DMS114 treated with DMSO at 0.1 percent for 48 hours (cell line): ENCODE measurements at regions not wholly inside any gene's neighbourhood (a gene's known extent, or its start where the extent isn't known, plus 50 kb on each side); places are given as distances from the start of the nearest gene placed in this dataset.
"Not testable (repeated sequence)": the region's sequence is repeated elsewhere in the genome, so short reads cannot be mapped to it uniquely, and the experiment has no call there.

Experiments
- DNase-seq: peaks from one replicate; lab custom pipeline; 2025; ENCODE audit not compliant: unreplicated experiment; lab: John Stamatoyannopoulos, UW

- DNase-seq = no peak
Measured at GRCh38 chr17:14744761-14745473, 444.0 kb downstream of the HS3ST3B1 start.

GRCh38 chr17:14741491-14741890, 440.6 kb downstream of the HS3ST3B1 start:
- DNase-seq = no peak

GRCh38 chr17:14739656-14740431, 439.0 kb downstream of the HS3ST3B1 start:
- DNase-seq = no peak

DNA sequence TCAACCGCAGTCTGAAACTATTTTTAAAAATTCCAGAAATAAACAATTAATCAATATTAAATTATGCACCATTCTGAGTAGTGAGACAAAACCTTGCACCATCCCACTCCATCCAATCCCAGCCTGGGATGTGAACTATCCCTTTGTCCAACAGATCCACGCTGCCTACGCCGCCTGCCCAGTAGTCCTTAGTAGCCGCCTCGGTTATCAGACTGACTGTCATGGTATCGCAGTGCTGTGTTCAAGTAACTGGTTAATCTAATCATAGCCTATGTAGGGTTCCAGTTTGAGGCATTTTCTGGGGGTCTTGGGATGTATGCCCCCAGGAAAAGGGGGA, 437.7 kb downstream of the HS3ST3B1 start:
- DNase-seq = no peak

GRCh38 chr17:14737984-14738651, 437.2 kb downstream of the HS3ST3B1 start:
- no peak for DNase-seq

GRCh38 chr17:14736631-14737030, 435.8 kb downstream of the HS3ST3B1 start:
- no peak for DNase-seq

- no peak for DNase-seq
Measured at GRCh38 chr17:14733376-14733775, 432.5 kb downstream of the HS3ST3B1 start.

DNA sequence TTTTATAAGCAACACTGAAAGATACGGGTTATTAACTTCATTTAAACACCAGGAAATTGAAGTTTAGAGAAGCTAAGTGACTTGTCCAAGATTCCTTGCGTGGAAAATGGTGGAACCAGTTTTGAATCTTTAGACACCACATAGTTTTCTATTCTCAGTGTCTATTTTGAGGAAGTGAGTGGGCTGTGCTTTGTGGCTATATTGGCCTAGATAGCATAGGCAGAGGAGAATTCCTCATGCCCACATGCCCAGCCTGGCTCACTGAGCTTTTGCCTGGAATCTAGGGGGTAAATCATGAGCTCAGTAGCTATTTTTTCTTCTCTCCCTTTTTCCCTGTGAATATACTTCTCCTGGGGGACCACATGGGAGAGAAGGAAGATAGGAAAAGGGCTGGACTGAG, 431.3 kb downstream of the HS3ST3B1 start:
- no peak for DNase-seq

GRCh38 chr17:14731591-14731990, 430.7 kb downstream of the HS3ST3B1 start:
- DNase-seq = no peak

- DNase-seq = no peak
Measured at GRCh38 chr17:14730821-14731220, 429.9 kb downstream of the HS3ST3B1 start.

GRCh38 chr17:14725729-14726128, 424.8 kb downstream of the HS3ST3B1 start:
- DNase-seq = no peak

DNA sequence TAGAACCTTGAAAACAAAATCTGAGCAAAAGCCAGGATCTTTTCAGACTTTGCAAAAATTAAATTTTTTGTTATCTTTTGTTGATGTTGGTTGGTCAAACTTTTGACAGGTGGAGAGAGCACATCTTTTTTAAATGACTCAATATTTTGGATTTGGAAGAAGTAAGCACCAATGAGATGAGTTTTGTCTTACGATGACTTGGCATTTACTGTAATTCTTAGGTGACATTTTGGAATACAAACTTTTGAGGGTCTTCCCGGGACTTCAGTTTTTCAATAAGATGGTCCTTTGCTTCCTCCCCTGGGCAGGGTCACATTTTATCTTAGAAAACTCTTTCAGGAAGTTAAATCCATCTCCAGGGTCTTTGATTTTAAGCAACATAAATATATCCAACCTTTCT, 423.9 kb downstream of the HS3ST3B1 start:
- DNase-seq = no peak

DNA sequence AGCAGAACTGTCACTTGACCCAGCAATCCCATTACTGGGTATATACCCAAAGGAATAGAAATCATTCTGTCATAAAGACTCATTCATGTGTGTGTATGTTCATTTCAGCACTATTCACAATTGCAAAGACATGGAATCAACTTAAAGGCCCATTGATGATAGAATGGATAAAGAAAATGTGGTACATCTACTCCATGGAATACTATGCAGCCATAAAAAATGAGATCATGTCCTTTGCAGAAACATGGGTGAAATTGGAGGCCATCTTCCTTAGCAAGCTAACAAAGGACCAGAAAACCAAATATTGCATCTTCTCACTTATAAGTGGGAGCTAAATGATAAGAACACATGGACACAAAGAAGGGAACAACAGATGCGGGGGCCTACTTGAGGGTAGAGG, 422.5 kb downstream of the HS3ST3B1 start:
- not testable (repeated sequence) for DNase-seq

GRCh38 chr17:14719942-14720341, 419.1 kb downstream of the HS3ST3B1 start:
- DNase-seq = no peak

DNA sequence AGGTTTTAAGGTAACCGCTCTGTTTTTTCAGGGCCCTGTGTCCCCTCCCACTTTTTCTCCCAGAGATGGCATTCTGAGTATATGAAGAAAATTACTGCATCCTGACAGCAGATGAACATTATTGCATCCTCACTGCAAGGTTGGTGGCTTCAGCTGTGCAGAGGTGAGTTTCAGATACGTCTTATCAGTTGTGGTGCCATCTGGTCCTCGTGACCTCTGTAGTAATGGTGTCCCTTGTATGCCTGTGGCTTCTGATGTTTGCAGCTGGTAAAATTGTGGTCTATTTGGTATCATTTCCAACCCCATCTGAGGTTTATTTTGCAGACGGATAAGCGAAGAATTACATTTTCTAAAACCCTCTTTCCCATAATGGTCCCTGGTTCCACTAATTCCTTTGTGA, 417.0 kb downstream of the HS3ST3B1 start:
- DNase-seq = no peak

GRCh38 chr17:14715561-14715960, 414.7 kb downstream of the HS3ST3B1 start:
- DNase-seq = no peak

DNA sequence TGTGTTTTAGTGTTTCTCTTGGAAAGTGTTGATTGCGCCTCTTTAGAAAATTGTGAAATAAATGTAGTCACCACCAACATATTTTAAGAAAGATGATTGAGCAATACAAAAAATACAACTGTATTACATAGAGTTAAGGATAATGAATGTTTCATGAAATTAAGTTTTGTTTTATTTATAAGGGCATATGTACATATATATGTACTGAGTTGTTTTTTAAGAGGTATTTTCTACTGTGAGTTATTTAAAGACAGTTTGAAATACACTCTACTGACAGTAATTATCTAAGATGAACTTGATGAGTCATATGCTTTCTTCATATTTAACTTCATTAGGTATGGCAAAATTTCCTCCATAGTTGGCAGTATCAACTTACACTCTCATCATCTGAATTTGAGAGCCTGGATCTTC, 411.7 kb downstream of the HS3ST3B1 start:
- DNase-seq = no peak

- no peak for DNase-seq
Measured at GRCh38 chr17:14704121-14704520, 403.2 kb downstream of the HS3ST3B1 start.

- no peak for DNase-seq
Measured at GRCh38 chr17:14701886-14702285, 401.0 kb downstream of the HS3ST3B1 start.

DNA sequence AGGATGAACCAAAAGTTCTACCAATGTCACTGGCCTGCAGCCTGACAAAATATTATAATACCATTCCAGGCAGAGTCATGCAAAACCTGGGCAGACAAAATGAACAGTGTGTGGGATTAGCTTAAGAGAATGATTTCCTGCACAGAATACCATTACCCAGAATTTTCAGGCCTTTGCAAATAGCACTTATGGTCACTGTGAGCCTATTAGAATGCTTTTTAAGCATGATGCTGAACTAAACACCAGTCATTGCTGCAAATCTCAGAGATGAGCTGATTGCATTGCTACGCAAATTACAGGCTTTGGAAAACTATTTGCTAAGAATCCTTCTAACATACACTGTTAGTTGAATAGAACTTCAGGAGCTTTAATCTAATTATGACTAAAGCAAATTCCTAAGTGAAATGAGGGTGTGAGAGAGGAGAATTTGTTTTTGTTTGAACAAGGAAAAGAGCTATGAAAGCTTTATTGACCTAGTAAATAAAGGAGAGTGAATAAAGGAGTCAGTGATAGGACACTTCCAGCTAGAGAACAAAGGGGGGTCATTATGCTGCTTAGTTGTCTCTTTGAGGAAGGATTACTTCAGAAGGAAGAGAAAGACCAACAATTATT, 398.8 kb downstream of the HS3ST3B1 start:
- DNase-seq = no peak

DNA sequence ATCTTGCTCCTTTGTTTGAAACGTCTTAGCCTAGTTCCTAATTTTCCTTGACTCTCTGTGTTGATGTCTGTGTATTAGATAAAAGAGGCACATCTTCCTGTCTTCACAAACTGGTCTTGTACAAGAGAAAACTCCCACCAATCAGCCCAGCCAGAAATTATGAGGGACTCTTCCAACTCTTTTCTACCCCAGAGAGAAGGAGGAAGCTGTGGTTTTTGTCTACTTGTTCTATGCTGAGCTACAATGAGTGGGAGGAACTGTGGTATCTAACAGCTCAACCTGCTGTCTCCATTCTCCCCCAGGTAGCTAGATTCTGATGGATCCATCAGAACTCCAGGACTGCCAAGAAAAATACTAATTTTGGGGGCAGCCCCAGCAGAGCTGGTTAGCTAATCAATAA, 392.5 kb downstream of the HS3ST3B1 start:
- DNase-seq = no peak

GRCh38 chr17:14690704-14691103, 389.8 kb downstream of the HS3ST3B1 start:
- DNase-seq = no peak
